SK-N-SH (cell line): ENCODE measurements at regions not wholly inside any gene's neighbourhood (a gene's known extent, or its start where the extent isn't known, plus 50 kb on each side); places are given as distances from the start of the nearest gene placed in this dataset.

Experiments
- CTCF ChIA-PET: fragments of 300-600, 350-600 bp; formaldehyde crosslinking; extraction: SDS; loops from one replicate; lab custom pipeline; 2021; lab: Yijun Ruan, JAX
- POLR2A ChIA-PET: fragments of 350-600 bp; sonication (Branson Sonifier 250); formaldehyde crosslinking; extraction: SDS; loops from one replicate; lab custom pipeline; 2020; ENCODE audit warnings: antibody characterized with exemption, inconsistent platforms; lab: Yijun Ruan, JAX
- DNase-seq: peaks from one replicate; pipeline ENCODE4 v3.0.0; 2012
- H2AFZ ChIP-seq: fragments of 200-600 bp; sonication (generic); 2 replicates; pipeline ENCODE4 v1.8.1; 2016; ENCODE audit warnings: antibody characterized with exemption, mild to moderate bottlenecking, low read depth
- H3F3A ChIP-seq: fragments of 200-600 bp; sonication (generic); replicated peaks from 2 replicates; pipeline ENCODE3; 2016; ENCODE audit warnings: antibody characterized with exemption, mild to moderate bottlenecking; ENCODE audit not compliant: insufficient read depth
- H3K27ac ChIP-seq, 2 experiments: fragments of 200-500 bp in 1 of 2; fragments of 200-600 bp in 1 of 2; sonication (Bioruptor generic) in 1 of 2; sonication (generic), shearing (Covaris generic) in 1 of 2; 2 replicates each; pipeline versions ENCODE4 v1.5.1 to v1.6.1; 2014 to 2016; ENCODE audit warnings: low read depth in 2 of 2, inconsistent platforms in 1 of 2, low read length in 1 of 2, mild to moderate bottlenecking in 1 of 2, mixed read lengths in 1 of 2
- H3K27me3 ChIP-seq: fragments of 200-600 bp; sonication (generic), shearing (Covaris generic); 2 replicates; pipeline ENCODE4 v1.6.1; 2016; ENCODE audit warnings: mixed run types; ENCODE audit not compliant: insufficient read depth
- H3K36me3 ChIP-seq, 2 experiments: fragments of 200-500 bp in 1 of 2; fragments of 200-600 bp in 1 of 2; sonication (Bioruptor generic) in 1 of 2; sonication (generic) in 1 of 2; replicated peaks in 1 of 2; 2 replicates each; pipeline versions ENCODE3 to v1.5.1; 2014 to 2016; ENCODE audit warnings: low read length in 1 of 2, mild to moderate bottlenecking in 1 of 2; ENCODE audit not compliant: insufficient read depth in 2 of 2, control insufficient read depth in 1 of 2
- H3K4me1 ChIP-seq, 2 experiments: fragments of 200-500 bp in 1 of 2; fragments of 200-600 bp in 1 of 2; sonication (Bioruptor generic) in 1 of 2; sonication (generic), shearing (Covaris generic) in 1 of 2; 2 replicates each; pipeline versions ENCODE4 v1.5.1 to v1.6.1; 2014 to 2016; ENCODE audit warnings: low read depth in 1 of 2, low read length in 1 of 2, mixed run types in 1 of 2; ENCODE audit not compliant: insufficient read depth in 2 of 2, control insufficient read depth in 1 of 2
- H3K4me2 ChIP-seq: fragments of 200-600 bp; sonication (generic), shearing (Covaris generic); 2 replicates; pipeline ENCODE4 v1.6.1; 2017; ENCODE audit warnings: mixed run types
- H3K4me3 ChIP-seq, 2 experiments: fragments of 200-500 bp in 1 of 2; fragments of 200-600 bp in 1 of 2; sonication (Bioruptor generic) in 1 of 2; sonication (generic), shearing (Covaris generic) in 1 of 2; 2 replicates each; pipeline versions ENCODE4 v1.5.1 to v1.8.1; 2014 to 2016; ENCODE audit warnings: low read depth in 2 of 2, inconsistent platforms in 1 of 2, low read length in 1 of 2, mild to moderate bottlenecking in 1 of 2, mixed read lengths in 1 of 2, moderate library complexity in 1 of 2
- H3K79me2 ChIP-seq: fragments of 200-600 bp; sonication (generic); 2 replicates; pipeline ENCODE4 v1.8.1; 2017; ENCODE audit warnings: mild to moderate bottlenecking; ENCODE audit not compliant: insufficient read depth
- H3K9ac ChIP-seq: fragments of 200-600 bp; sonication (generic); 2 replicates; pipeline ENCODE4 v1.6.1; 2017; ENCODE audit warnings: mixed run types
- H3K9me2 ChIP-seq: fragments of 200-600 bp; sonication (generic); 2 replicates; pipeline ENCODE4 v1.6.1; 2017; ENCODE audit warnings: mixed run types
- H3K9me3 ChIP-seq: fragments of 200-600 bp; sonication (generic); 2 replicates; pipeline ENCODE4 v1.6.1; 2017; ENCODE audit warnings: mixed run types, mild to moderate bottlenecking, moderate library complexity
- H4K20me1 ChIP-seq: fragments of 200-600 bp; sonication (generic); 2 replicates; pipeline ENCODE4 v1.6.1; 2017; ENCODE audit warnings: mild to moderate bottlenecking, mixed run types; ENCODE audit not compliant: insufficient read depth
- CHD2 ChIP-seq: fragments of 150-350 bp; IDR thresholded peaks from 2 replicates; pipeline ENCODE4 v1.6.1; 2018; ENCODE audit warnings: low read length; ENCODE audit not compliant: partially characterized antibody
- EZH2phosphoT487 ChIP-seq: fragments of 200-600 bp; sonication (generic); IDR thresholded peaks from 2 replicates; pipeline ENCODE4 v1.6.1; 2017; ENCODE audit warnings: low read depth, mixed run types, mild to moderate bottlenecking, antibody characterized with exemption, moderate library complexity, borderline replicate concordance
- FOSL2 ChIP-seq: IDR thresholded peaks from 2 replicates; pipeline ENCODE4 v1.4.0; 2012; ENCODE audit warnings: low read depth, mild to moderate bottlenecking, moderate library complexity, borderline replicate concordance
- FOXM1 ChIP-seq: IDR thresholded peaks from 2 replicates; pipeline ENCODE4 v1.4.0; 2012; ENCODE audit warnings: low read depth, mild to moderate bottlenecking
- GABPA ChIP-seq: IDR thresholded peaks from 2 replicates; pipeline ENCODE4 v1.4.0; 2012; ENCODE audit warnings: low read depth, mild to moderate bottlenecking
- GATA2 ChIP-seq: sonication (generic); formaldehyde crosslinking; IDR thresholded peaks from 2 replicates; pipeline ENCODE4 v1.5.0; 2020; ENCODE audit warnings: mild to moderate bottlenecking, missing genetic modification reagents
- JUND ChIP-seq: IDR thresholded peaks from 2 replicates; pipeline ENCODE4 v1.4.0; 2012
- SMC3 ChIP-seq: IDR thresholded peaks from 2 replicates; pipeline ENCODE4 v1.6.1; 2012; ENCODE audit warnings: low read depth, low read length, improper control_type of control experiment
- WGBS: methylation state at CpG from one replicate; pipeline ENCODE4 v1.1.6; 2017; ENCODE audit warnings: low lambda C conversion rate; 5-methylcytosine and 5-hydroxymethylcytosine counted together
- TF ChIP-seq, protein P1 (sequence below): IDR thresholded peaks from 2 replicates; pipeline ENCODE4 v1.4.0; 2012; ENCODE audit warnings: low read depth, borderline replicate concordance
- TF ChIP-seq, protein P2 (sequence below): IDR thresholded peaks from 2 replicates; pipeline ENCODE4 v1.4.0; 2012; ENCODE audit warnings: low read depth
- TF ChIP-seq, protein P3 (sequence below): IDR thresholded peaks from 2 replicates; pipeline ENCODE4 v1.6.1; 2012; ENCODE audit warnings: mild to moderate bottlenecking, low read depth, low read length, moderate library complexity
- TF ChIP-seq, protein P4 (sequence below): IDR thresholded peaks from 2 replicates; pipeline ENCODE4 v1.4.0; 2012; ENCODE audit warnings: low read depth, borderline replicate concordance

DNA sequence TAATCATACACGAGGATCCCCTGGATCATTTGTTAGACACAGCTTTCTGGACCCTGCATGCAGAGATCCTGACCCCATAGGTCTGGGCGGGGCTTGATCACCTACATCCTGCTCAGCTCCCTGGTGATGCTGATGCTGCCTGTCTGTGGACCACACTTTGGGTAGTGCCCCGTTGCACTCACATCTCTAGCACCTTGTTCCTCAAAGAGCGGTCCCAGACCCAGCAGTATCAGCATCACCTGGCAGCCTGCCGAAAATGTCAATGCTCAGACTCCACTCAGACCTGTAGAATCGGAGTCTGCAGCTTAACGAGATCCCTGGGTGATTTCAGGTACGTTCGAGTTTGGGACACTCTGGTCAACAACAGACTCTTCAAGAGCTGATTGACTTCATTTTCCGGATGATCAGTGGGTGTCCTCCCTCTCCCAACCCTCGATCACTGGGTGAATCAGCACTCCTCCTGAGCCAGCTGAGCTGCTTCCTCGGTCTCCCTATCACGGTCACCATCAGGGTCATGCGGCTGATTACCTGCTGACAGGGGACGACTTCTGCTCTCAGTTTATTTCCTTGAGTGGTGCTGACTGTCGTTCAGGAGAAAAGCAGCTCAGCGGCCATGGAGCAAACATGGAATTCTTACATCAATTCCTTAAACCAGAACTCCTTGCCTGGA lies 150.6 kb upstream of the RAB12 start:
- H3K27me3 ChIP-seq, result no peaks in the 10 kb centered on the region
- DNase-seq, result no peak
- H3K79me2 ChIP-seq, result no peaks in the 10 kb centered on the region
- no peaks in the 10 kb centered on the region for H3K9me3 ChIP-seq
- ChIA-PET POLR2A (no interaction called here), CTCF (interaction anchor here (1.0 to 1.2 kb wide), 2 partner anchors 20 to 22 kb away, joined by 3 read pairs; no protein-coding TSS in a partner anchor)
- H2AFZ ChIP-seq, result no peak overlapping the region
- H3K9ac ChIP-seq, result no peak overlapping the region
- H3K4me3 ChIP-seq, result no peak overlapping the region
- no peaks in the 10 kb centered on the region for H4K20me1 ChIP-seq
- H3K4me2 ChIP-seq, result no peak overlapping the region
- no peaks in the 10 kb centered on the region for H3F3A ChIP-seq
- H3K27ac ChIP-seq, result no peak overlapping the region
- WGBS, result 47% methylated on average over 14 of the region's 17 CpGs
- no peaks in the 10 kb centered on the region for H3K9me2 ChIP-seq
- TF ChIP-seq, protein P1, sequence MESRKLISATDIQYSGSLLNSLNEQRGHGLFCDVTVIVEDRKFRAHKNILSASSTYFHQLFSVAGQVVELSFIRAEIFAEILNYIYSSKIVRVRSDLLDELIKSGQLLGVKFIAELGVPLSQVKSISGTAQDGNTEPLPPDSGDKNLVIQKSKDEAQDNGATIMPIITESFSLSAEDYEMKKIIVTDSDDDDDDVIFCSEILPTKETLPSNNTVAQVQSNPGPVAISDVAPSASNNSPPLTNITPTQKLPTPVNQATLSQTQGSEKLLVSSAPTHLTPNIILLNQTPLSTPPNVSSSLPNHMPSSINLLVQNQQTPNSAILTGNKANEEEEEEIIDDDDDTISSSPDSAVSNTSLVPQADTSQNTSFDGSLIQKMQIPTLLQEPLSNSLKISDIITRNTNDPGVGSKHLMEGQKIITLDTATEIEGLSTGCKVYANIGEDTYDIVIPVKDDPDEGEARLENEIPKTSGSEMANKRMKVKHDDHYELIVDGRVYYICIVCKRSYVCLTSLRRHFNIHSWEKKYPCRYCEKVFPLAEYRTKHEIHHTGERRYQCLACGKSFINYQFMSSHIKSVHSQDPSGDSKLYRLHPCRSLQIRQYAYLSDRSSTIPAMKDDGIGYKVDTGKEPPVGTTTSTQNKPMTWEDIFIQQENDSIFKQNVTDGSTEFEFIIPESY, result no peak
- TF ChIP-seq SMC3, result no peak
- no peak for TF ChIP-seq JUND
- TF ChIP-seq GATA2 (CRISPR knock-in tag), result no peak
- no peaks in the 10 kb centered on the region for H3K36me3 ChIP-seq
- no peaks in the 10 kb centered on the region for H3K4me1 ChIP-seq

DNA sequence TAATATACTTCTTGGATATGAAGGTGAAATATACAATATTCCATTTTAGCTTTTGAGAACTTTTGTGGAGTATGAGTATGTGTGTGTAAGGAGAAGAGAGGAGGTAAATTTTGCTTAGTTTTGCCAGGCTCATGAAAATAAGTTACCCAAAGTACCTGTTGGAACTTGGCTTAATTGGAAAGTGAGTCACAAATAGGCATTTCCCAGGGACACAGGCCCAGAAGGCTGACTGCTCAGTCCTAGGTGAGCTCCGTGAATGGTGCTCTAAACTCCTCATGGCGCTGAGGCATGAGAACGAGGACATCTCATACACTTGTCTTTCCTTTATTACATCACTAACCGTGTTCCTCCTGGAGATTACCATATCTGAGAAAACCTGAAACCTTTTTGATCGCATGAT lies 148.5 kb upstream of the RAB12 start:
- WGBS, result 62% methylated on average over 5 of the region's 5 CpGs

More for the DNA sequence above, 148.5 kb upstream of the RAB12 start:
- H3K27ac ChIP-seq, result no peak overlapping the region
- no peaks in the 10 kb centered on the region for H4K20me1 ChIP-seq
- no peaks in the 10 kb centered on the region for H3K9me2 ChIP-seq
- H3K9me3 ChIP-seq, result no peaks in the 10 kb centered on the region
- ChIA-PET CTCF (interaction anchor here (1.0 to 2.0 kb wide), 2 partner anchors 18 to 20 kb away, joined by 4 to 6 read pairs; no protein-coding TSS in a partner anchor), POLR2A (no interaction called here)
- H3F3A ChIP-seq, result no peaks in the 10 kb centered on the region
- no peaks in the 10 kb centered on the region for H3K4me1 ChIP-seq
- no peaks in the 10 kb centered on the region for H3K27me3 ChIP-seq
- no peaks in the 10 kb centered on the region for H3K79me2 ChIP-seq
- DNase-seq, result no peak
- no peak overlapping the region for H3K4me2 ChIP-seq
- H2AFZ ChIP-seq, result no peak overlapping the region
- H3K4me3 ChIP-seq, result no peak overlapping the region
- TF ChIP-seq, protein P2, sequence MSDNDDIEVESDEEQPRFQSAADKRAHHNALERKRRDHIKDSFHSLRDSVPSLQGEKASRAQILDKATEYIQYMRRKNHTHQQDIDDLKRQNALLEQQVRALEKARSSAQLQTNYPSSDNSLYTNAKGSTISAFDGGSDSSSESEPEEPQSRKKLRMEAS, result no peak
- TF ChIP-seq, protein P1, result no peak
- TF ChIP-seq, protein P3, sequence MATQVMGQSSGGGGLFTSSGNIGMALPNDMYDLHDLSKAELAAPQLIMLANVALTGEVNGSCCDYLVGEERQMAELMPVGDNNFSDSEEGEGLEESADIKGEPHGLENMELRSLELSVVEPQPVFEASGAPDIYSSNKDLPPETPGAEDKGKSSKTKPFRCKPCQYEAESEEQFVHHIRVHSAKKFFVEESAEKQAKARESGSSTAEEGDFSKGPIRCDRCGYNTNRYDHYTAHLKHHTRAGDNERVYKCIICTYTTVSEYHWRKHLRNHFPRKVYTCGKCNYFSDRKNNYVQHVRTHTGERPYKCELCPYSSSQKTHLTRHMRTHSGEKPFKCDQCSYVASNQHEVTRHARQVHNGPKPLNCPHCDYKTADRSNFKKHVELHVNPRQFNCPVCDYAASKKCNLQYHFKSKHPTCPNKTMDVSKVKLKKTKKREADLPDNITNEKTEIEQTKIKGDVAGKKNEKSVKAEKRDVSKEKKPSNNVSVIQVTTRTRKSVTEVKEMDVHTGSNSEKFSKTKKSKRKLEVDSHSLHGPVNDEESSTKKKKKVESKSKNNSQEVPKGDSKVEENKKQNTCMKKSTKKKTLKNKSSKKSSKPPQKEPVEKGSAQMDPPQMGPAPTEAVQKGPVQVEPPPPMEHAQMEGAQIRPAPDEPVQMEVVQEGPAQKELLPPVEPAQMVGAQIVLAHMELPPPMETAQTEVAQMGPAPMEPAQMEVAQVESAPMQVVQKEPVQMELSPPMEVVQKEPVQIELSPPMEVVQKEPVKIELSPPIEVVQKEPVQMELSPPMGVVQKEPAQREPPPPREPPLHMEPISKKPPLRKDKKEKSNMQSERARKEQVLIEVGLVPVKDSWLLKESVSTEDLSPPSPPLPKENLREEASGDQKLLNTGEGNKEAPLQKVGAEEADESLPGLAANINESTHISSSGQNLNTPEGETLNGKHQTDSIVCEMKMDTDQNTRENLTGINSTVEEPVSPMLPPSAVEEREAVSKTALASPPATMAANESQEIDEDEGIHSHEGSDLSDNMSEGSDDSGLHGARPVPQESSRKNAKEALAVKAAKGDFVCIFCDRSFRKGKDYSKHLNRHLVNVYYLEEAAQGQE, result no peak
- no peak for TF ChIP-seq FOXM1
- no peak for TF ChIP-seq GATA2 (CRISPR knock-in tag)
- TF ChIP-seq EZH2phosphoT487, result no peak
- TF ChIP-seq, protein P4, sequence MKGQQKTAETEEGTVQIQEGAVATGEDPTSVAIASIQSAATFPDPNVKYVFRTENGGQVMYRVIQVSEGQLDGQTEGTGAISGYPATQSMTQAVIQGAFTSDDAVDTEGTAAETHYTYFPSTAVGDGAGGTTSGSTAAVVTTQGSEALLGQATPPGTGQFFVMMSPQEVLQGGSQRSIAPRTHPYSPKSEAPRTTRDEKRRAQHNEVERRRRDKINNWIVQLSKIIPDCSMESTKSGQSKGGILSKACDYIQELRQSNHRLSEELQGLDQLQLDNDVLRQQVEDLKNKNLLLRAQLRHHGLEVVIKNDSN, result no peak
- no peak for TF ChIP-seq SMC3
- no peak for TF ChIP-seq FOSL2
- no peak for TF ChIP-seq CHD2
- no peak for TF ChIP-seq GABPA
- TF ChIP-seq JUND, result no peak
- TF ChIP-seq, all 33 proteins: peak for 0
- Histone ChIP-seq H3K36me3 (no peaks in the 10 kb centered on the region), H3K9ac (no peak overlapping the region)
